HG02588 (cell line): ENCODE measurements at regions not wholly inside any gene's neighbourhood (a gene's known extent, or its start where the extent isn't known, plus 50 kb on each side); places are given as distances from the start of the nearest gene placed in this dataset.

Experiments
- ATAC-seq: cut with Tn5 transposase; IDR thresholded peaks from one replicate; pipeline ENCODE4 v1.9.1; 2021; ENCODE audit warnings: mild to moderate bottlenecking, moderate library complexity; ENCODE audit not compliant: unreplicated experiment

DNA sequence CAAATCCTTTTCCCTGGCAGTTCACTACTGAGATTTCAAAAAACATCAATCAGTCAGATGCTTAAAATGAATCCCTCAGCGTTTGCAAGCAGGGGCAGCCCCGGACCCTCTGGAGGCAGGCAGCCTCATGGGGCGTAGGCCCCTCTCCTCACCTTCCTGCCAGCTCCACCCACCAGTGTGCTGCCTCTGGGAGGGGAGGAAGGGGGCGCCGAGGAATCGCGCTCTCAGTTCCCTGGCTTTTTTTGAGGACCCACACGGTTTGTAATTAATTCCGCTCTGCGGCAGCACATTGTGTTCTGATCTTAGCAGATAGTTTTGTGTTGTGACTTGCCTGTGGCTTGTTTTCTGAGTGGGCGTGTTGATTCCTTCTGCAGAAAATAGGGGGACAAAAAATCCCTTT lies 159.9 kb downstream of the KLF13 start:
- ATAC-seq, result no peak

DNA sequence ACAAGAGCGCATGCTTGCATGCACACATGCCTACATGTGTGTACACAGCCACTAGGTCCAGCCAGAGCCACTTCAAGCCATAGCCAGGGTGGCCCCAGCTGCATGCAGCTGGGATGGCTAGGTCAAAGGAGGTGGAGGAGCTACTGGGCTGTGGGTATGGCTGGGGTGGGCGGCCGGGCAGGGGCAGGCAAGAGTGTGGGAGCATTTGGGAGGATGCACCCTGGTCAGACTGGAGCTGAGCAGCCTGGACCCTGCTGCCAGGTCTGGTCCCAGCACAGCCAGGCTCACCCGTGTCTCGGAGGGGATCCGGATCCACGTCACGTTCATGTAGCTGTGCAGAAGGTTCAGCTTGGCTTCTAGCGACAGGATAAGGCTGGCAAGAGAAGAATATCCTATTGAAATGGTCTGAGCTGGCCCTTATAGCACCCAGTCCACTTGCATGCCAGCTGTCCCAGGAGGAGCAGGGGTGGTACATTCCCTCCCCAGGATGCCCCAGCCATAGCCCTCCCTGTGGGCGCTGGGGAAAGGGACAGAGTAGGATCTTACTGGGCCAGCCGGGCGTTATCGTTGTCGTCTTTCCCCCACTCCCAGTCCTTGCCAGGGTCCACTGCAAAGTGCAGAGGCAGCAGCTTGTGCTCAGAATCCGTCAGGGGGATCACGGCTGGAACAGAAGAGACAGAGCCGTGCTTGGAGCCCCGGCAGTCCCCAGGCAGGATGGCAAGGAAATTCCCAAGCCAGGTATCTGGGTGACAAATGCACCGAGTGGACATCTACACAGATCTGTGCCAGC lies 160.5 kb downstream of the KLF13 start:
- ATAC-seq, result no peak

DNA sequence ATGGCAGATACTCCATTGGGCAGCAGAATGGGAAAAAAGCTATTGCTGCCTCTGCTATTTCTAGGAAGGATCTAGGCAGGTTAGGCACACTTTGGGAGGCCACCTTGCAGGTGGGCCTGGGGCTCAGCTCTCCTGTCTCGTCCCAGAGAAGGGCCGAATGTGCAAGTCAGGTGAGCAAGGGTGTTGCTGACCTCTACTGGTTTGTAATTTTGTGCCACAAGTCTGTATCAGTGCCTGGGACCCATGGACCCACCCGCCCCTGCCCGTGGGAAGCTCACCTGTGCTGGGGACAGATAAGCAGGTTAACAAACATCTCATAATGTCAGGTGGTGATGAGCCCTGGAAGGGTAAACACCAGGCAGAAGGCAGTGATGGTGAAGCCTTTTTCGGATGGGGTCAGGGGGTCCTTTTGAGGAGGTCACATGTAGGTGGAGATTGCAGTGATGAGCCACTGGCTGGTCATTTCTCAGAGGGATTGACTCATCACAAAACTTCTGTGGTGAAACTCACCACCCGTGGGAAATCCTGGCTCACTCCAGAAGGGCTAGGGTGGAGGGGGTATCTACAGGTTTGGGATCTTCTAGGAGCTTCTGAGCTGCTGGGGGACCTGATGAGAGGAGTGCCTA lies 161.3 kb downstream of the KLF13 start:
- peak; percentile 33 for ATAC-seq

DNA sequence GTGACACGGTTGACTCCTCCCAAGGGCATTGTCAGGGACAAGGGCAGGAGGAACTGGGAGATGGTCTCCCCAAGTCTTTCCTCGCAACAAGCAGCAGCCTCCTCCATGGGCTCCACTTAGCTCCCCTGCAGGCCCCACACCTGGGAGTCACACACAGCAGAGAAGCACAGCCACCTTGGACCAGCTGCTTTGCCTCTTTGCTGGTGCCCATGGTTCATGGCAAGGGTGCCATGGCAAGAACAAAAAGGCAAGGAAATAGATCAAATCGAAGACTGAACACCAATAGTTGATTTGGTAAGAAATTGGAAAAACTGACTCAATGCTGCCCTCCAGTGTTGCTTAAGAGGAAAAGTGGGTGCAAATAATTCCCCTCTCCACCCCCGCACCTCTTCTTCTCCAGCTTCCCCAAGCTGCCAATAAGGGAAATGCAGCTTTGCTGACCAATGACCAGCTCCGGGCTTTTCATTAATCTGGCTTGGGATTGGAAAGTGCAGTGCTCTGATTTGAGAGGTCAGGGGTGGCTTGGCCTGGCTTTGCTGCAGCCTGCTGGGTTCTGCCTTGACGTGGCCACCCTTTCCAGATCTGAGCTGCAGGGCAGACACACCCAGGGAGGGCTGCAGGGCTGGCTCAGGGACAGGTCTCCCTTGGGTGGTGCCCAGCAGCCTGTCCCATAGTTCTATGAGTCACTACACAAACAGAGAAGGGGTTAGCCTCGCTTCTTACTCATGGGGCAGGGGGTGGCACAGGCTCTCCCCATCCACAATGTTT lies 162.0 kb downstream of the KLF13 start:
- ATAC-seq, result peak; percentile 34

DNA sequence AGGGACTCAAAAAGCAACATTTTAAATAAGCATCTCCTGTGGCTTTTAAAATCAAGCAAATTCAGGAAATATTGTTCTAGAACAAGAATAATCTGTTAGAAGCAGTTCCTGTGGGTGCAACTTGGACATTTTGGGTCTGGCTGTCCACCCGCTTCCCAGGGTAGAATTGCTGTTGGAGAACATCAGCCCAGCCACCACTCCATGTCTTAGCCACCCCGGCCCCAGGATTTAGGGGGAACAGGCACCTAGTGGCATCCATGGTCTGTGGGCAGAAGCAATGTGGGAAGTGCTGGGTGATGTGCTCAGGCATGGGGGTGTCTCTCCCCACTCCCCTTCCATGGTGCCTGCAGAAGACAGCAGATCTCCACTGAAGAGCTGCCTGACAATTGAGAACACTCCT lies 162.6 kb downstream of the KLF13 start:
- ATAC-seq, result no peak

DNA sequence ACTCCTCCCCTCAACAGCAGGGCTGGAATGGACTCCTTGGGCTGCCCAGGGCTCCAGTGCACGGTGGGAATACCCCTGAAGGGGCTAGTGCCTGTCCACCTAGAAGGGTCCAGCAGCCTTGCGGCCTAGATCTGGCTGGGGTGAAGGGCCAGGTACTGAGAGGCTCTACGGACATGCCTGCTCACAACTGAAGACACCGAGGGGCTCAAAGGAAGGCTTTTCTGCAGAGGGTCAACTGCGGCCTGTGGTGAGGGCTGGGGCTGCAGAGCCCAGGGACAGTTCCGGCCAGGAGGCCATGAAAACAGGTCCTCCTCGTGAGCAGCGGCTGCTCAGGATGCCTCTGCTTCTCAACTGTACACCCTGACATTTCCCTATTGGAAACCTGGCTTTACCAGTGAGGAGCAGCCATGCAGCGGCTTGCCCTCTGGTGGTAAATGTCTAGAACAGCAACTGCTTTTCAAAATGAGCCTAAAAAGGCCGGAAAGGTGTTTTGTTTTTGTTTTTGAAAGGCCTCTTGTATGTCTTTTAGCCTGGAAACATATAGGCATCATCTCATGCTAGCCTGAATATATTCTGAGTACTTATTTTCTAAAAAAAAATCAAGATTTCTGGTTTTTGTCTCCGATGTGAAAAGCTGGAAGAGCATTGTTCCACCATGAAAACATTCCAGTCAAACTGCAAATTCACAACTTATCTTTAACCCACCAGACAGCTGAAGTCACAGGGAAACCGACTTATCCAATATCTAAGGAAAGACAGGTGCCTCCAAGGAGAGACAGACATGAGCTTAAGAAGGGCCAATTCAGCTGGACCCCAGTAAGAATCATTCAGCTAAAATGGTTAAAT lies 163.4 kb downstream of the KLF13 start:
- ATAC-seq, result no peak

DNA sequence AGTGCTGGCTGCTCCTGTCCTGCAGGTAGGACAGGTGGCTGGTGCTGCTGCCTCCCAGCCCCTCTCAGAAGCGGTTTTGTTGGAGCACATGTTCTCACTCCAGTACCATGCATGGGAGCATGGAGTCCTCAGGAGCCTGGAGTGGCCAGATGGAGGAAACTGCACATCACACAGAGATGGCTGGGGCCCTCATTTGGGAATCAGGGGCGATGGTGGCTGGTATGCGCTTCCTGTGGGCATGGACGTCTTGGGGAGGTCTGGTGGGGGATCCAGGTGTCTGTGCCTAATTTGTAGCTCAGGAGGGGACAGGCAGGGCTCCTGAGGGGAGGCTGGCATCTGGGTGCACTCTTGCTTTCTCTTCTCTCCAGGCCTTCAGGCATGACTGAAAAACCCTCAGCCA lies 168.2 kb downstream of the KLF13 start:
- no peak for ATAC-seq

DNA sequence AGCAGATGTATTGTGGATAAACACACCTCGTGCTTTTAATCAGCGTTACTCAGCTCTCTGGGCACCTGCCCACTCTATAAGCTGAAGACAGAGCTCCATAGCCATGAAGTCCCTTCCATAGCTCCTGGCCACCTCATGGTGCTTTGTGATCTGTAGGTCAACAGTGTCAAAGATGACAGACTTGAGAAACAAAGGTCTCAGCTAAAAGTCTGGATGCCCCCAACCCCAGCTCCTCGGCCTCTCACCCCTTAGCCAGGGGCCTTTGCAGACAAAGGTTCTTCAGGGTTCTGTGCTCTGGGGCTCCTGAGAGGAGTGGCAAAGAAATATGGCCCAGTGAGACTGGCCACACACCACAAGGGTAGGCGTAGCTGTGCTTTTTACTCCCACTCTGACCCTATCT lies 168.6 kb downstream of the KLF13 start:
- no peak for ATAC-seq

DNA sequence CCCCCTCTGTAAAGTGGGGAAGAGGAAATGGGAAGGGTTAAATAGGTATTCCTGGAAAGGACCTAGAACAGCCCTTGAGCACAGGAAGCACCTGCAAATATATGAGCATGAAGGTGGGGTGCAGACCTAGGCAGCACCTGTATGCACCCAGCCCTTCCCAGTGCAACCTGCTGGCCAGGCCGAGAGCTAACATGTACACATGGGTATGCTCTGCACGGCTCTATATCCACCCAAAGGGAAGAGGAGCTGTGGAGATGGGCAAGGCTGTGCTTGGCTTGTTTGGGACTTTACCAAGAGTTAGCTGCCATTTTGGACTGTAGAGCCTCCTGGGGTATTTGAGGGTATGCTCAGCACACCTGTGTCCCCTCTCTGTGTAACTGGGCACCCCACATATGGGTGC lies 171.2 kb downstream of the KLF13 start:
- no peak for ATAC-seq

DNA sequence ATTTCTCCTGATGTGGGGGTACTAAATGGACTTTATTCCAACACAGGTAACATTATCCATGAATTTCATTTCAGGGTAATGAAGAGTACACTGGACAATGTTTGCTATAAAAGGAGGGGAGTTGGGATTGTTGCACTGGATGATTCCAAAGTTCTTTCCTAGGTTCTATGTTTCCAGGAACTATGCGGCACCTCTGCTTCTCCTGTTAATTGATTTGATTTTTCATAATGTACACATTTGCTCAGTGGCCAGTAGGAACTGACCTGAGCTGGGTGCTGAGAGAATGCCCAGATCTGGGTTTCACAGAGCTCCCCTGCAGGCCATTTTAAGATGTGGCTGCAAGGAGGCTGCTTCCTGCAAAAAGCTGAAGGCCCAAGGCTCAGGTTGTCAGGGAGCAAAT lies 171.7 kb downstream of the KLF13 start:
- ATAC-seq, result no peak

DNA sequence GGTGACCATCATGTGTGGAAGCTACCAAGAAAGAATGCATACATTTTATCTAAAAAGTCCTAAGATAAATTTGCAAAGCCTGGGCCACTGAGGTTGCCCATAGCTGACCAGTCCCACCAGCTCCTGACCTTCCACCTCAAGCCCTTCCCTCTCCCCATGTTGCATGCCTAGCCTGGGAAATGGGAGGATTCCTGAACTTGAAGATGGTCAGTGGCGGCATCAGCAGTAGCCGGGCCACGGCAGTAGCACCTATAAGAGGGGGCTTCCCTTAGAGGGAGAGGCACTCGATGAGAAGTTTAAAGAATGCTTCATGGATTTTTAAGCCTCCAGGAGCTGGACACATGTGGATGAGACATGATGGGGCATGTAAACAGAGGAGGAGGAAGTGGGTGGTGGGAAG lies 172.1 kb downstream of the KLF13 start:
- no peak for ATAC-seq

DNA sequence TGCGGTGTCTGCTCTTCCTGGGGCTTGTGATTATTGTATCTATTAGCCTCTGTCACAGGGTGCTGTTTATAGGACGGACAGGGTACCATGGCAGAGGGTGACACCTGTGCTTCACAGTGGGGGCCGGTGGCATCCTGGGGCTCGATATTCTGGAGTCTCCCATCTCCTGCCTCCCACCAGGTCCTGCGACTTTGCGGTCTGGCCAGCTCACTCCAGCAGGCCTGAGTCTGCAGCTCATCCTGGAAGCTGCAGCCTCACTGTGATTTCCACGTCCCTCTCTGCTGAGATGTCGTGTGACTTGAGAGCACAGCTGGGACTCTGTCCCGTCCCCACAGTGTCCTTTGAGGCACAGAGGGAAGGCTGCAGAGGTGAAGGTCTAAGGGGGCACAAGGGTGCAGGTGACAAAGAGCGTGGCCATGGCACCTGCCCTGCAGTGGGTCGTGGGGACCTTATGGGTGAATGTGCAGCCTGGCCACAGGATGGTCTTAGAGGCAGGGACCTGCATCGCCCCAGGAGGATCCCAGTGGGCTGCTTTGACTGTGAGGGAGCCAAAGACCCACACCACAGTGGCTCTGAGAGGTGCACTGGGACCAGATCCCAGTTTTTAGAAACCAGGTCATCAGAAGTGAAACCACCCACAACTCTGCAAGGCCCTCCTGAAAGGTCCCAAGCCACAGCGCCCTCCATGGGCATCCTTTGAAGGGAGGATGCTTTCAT lies 172.8 kb downstream of the KLF13 start:
- no peak for ATAC-seq

DNA sequence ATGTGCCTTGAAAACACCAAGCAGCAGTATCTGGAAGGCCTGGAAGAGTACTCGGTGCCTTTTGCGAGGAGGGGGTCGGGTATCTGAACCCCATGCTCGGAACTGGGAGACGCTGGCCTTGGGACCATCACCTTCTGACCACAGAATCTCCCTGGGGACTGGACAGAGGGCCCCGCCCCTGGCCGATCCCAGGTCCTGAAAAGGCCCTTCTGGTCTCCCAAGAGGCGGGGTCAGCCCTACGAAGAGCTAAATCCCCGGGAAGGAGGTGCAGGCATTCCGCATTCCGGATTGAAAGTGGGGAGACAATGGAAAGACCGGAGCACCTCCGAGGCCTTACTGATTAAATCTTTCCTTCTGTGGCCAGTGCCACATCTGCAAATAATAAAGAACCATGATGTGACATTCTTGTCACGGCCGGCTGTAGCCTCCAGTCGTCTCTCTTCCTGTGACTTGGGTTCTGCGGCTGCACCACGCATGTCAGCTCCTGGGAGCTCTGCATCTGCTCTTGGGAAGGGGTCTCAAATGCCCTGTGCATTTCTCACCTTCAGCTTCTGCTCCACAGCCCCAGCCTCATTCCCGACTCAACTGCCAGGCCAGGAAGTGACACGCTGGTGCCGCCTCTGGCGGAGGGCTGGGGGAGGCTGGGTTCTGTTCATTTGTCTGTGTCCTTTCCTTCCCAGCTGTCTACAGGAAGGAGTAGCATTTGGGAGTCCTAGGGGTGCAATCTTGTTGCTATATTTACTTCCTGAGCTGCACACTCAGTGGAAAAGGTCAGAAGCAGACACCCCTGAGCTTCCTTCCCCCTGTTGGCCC lies 173.5 kb downstream of the KLF13 start:
- ATAC-seq, result no peak

DNA sequence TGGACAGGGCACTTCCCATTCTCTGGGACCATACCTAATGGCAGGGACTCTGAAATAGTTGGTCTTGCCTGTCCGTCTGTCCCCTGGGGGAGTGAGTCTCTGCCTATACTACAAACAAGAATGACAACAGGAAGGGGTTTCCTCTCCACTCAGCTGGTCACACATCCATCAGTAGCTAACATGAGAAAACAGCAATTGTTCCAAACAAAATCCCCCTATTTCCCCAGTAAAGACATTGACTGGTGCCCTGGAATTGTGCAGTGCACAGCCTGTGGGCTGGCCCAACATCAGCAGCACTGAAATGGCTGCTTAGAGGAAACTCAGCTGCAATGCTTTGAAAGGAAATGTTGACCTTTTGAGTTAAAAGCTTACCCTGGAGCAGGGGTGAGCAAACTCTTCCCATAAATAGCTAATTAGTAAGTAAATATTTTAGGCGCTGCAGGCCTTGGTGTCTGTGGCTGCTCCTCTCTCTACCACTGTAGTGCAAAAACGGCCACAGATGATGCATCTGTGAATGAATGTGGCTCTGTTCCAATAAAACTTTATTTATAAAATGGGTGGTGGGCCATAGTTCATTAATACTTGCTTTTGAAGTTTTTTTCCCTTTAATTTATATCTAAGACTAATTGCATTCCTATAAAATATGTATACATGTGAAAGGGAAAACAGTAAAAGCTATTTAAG lies 174.3 kb downstream of the KLF13 start:
- ATAC-seq, result no peak

DNA sequence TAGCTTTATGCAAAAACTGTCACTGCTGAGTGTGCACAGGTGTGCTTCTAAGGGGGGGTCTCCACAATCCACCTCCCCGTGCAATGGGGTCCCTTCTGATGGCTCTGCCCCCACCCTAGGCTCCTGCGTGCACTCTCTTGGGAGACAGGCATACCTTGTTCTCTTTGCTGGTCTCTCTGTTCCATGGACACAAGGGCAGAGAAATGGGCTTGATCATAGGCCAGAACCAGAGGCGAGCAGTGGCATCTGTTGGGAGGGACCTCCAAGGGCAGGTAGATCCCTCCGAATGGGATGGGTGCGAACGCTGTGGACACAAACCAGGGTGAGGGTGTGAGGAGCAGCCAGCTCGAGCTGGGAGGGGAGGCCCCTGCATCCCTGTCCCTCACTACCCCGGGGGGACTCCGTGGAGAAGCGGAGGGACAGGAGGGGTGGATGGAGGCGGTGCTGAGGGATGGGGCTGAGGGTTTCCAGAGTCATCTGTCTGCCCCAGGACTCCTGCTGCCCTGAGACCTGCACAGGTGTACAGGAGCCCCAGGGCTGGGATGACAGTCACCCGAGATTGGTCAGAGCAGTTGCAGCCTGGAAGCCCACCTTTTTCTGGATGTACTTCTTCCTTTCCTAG lies 175.0 kb downstream of the KLF13 start:
- no peak for ATAC-seq

DNA sequence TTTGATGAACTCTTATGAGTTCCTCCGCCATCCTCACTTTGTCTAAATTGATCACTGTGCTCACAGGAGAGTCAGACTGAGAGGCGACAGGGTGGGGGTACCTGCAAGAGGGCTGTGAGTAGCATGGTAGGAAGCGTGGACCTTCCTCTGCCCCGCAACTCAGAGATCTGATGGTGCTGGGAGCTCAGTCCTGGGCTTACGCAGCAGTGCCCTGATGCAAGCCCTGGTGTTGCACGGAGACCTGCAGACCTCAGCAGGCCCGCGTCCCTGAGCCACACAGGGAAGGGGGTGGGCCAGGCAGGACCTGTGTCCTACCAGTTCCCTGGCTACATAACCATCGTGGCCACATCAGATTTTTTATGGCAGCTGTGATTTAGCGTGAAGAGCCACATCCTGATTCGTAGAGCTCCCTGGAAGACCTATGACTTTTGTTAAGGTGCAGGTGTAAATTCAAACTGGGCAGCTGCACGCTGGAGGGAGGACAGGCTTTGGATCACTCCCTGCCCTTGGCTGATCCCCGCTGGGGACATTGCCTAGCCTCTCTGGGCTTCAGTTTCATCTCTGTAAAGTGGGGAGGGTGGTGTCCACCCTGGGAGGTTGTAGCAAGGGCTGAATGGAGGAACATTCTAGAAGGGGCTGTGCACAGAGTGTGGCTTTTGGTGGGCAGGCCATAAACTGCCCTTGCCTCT lies 176.1 kb downstream of the KLF13 start:
- ATAC-seq, result no peak

DNA sequence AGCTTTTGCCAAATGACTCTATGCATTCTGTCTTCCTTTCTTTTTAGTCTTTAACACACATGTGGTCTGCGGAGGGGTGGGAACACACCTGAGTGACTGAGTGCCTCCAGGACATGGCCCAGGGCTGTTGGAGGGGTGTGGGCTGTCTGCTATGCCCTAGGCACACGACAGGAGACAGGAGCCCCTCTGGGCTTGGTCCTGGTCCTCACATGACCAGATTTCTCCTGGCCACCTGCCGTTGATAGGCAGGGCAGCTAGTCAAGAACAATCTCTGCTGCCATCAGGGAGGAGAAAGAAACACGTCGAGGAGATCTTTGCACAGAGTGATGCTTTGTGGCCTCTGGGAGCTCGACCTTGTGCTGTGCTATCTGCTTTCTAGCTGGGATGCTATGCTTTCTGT lies 176.6 kb downstream of the KLF13 start:
- no peak for ATAC-seq
